Kidney capillary endothelial cell (primary cell): ENCODE measurements at regions not wholly inside any gene's neighbourhood (a gene's known extent, or its start where the extent isn't known, plus 50 kb on each side); places are given as distances from the start of the nearest gene placed in this dataset.

Experiments used
- DNase-seq: peaks from one replicate; pipeline ENCODE4 v3.0.0-alpha.2; 2018; ENCODE audit warnings: low spot score

DNA sequence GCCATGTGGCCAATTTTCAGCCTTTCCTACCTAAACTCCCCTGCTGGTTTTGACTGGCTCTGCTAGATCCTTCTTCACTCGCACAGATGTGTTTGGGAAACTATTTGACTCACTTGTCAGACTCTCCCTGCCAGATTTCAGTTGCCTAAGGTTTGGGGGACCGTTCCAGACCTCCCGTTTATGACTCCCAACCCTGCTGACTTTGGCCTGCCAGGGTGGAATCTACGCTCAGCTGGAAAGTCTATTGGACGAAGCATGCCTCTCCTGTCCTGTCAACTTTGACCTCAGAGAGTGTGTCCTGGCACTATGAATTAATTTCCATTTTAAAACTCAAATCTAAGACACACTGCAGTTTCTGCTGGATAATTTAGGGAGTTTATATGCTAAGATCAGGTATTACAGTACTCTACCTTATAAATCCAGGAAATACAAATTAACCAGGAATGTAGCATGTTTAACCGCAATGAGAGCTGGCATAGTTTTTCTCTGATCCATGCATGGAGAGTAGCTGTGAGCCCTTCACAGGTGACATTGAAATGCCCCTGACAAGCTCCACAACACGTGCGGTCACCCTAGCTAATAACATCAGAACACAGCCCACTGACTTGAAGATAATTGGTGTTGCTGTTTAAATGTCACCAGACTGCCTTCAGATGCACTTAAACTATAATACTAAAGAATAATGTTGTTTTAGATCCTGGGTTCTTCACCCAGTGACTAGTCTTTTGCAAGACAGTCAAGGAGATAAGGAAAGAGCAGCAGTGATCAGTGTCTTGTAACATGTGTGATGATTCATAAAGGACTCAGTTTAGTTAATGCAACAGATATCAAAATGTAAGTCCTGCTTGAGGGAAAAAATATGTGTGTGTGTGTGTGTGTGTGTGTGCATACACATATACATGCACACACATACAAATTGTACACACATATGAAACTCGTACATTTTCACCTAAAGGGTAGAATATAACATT, 223.0 kb upstream of the MCTP2 start:
- no peak for DNase-seq

- no peak for DNase-seq
Measured at GRCh38 chr15:94004697-94005096, 226.7 kb upstream of the MCTP2 start.

GRCh38 chr15:94002041-94002440, 229.3 kb upstream of the MCTP2 start:
- no peak for DNase-seq

- no peak for DNase-seq
Measured at GRCh38 chr15:94001255-94001801, 230.0 kb upstream of the MCTP2 start.

- no peak for DNase-seq
Measured at GRCh38 chr15:94000606-94001005, 230.8 kb upstream of the MCTP2 start.

DNA sequence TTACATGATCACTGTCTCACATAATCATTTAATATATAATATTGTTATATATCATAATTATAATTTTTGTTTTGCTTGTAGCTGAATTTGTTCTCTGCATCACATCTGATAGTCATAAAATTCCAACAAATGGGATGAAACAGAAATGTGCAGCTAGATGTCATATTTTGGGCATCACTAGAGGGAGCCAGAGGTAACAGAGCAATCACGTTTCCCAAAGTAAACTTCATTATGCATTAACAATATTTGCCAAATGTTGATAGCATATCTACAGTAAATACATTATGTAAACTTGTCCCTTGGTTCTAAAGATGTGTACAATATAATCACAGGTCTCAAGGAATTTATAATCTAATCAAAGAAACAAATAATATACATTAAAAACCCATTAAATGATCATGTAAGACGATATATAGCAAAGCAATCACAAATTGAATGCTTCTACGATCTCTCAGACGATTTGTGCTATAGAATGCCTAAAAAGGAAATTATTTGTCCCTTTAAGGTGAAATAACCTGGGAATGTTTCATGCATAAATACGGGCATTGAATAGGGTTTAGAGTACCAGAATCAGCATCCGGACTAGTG, 234.2 kb upstream of the MCTP2 start:
- DNase-seq: peak; percentile 35

- no peak for DNase-seq
Measured at GRCh38 chr15:93989440-93989998, 241.8 kb upstream of the MCTP2 start.

- DNase-seq: no peak
Measured at GRCh38 chr15:93987068-93987467, 244.3 kb upstream of the MCTP2 start.

GRCh38 chr15:93986400-93986984, 244.9 kb upstream of the MCTP2 start:
- no peak for DNase-seq

DNA sequence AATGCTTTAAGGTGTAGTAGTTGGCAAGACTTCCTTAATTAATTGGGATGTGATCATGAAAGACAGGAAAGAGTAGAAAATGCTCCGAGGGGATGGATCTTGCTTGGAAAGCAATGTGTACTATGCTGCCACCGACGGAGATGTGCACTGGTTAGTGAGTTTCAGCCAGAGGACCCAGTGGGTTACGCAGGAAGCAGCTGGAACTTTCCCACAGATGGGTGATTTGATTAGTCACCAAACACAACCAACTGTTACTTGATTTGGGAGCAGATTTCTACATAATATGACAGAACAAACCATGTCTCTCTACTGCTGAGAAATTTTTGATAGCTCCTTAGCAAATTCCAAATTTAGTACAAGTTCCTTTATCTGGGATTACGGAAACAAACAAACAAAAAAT, 245.4 kb upstream of the MCTP2 start:
- no peak for DNase-seq

DNA sequence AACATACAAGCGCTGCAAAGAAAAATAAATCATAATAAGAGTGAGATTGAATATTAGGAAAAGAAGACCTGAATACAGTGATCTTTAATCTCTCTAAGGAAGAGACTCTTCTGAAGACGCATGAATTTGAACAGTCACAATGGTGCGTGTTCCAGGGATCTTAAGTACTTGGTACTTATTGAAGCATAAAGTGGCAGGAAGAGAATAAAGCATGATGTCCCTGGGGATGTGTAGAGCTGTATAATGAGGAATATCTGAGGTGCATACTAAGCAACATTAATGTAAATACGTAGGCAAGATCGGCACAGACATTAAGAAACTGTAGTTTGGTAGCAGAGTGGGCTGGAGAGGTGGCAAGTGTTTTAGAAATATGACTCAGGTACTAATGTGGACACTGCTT, 246.2 kb upstream of the MCTP2 start:
- no peak for DNase-seq

DNA sequence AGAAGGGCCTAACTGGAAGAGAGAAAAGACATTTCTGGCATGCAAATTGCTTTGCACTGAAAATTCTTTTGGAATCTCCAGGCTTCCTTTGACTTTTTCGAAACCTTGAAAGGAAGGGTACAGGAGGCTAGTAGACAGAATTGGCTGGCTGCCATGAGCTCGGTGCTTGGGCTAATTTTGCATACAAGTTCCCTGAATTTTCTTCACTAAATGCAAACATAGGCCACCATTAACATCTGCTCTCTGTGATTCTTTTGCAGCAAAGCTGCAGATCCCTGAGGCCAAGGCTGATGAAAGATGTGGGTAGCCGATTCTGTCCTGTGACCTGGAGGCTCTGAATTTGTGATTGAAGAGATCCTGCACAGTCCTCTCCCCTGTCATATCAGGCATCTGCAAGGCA, 247.8 kb upstream of the MCTP2 start:
- no peak for DNase-seq

DNA sequence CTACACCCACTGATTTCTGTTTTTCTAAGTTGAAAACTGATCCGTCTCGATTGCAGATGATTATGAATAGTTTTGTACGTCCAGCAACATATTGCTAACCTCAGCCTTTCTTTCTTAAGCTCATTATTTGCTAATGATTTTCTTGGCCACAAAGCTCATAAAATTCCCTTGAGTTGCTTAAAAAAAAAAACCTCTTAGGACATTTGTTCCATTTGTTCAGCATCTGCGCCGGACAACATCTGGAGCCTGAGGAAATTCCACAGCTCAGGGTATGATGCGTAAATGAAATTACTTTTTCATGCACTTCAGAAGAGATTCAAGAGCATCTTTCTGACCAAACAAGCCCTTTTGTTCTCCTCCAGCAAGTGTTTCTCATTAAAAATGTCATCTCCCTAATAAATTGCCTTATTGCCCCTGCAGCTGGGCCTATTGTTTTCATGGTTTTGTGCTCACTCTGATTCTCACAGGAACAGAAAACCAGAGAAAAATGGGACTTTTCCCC, 249.1 kb upstream of the MCTP2 start:
- no peak for DNase-seq

DNA sequence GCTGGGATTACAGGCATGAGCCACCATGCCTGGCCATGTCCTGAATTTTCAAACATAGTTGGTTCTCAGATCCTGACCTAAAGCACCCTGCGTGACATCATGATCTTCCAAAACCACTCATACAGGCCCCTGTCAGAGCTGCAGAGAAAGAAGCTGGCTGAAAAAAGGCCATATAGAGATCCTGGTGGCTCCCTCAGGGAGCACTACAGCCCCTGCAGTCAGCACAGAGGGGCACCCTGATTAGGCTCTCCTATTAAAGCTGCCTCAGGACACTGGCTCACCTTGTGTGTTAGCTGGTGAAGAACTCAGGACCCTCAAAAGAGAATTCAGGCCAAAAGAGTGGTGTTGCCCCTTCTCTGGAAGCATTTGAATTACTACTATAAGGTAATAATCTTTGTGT, 249.7 kb upstream of the MCTP2 start:
- DNase-seq: no peak

DNA sequence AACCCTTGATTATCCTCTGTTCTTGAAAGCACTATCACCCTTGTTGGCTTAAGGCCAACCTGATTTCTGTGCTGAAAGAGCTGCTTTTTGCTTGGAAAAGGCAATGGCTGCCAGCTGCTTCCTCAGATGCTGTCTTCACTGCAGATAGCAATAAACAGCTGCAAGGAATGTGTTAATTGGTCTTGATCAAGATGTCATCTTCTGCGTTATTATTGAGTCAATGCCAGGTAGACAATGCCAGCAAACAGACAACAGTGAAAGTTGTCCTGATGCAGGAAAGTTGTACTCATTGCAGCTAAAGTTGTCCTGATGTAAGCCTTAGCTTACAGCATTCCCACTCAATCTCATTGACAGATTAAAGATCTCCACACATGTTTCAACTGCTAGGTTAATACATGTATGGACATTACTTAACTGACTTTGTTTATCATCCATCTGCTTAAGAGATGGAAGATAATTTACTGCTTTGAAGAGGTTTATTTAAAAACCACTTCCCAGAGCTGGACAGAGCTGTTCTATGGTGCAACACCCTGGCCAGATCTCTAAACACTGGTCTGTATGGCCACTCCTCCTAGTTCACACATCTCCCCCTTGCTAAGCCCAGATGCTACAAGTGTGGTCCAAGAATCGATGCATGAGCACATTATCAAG, 251.0 kb upstream of the MCTP2 start:
- DNase-seq: no peak

DNA sequence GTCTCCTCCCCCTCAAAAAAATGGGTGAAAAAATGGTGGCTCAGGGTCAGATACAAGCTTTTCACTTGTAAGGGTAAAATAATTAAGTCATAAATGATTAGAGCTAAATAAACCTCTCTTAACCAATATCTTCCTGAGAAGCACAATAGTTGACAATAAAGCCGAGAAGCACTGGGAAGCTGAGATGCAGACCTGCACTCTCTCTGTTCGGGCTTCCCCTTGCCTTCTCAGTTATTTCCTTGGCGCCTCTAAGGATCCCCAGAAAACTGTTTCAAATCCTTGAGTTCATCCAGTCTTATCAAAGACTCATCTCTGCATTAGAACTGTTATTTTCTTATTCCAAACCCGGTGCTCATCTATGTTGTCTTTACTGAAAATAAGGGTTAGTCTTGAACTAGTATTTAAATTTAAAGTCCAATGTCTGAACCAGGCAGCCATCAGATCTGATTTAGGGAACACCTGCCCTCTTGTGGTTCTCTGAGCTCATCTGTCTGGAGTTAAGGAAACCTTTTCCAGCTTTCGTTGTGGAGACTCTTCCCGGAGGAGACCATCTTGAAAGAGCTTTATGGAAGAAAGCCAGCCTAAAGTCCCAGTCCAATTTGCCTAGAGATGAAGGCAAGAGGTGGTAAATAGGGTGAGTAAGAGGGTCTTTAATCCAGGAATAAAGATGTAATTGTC, 256.4 kb upstream of the MCTP2 start:
- DNase-seq: peak; percentile 19

DNA sequence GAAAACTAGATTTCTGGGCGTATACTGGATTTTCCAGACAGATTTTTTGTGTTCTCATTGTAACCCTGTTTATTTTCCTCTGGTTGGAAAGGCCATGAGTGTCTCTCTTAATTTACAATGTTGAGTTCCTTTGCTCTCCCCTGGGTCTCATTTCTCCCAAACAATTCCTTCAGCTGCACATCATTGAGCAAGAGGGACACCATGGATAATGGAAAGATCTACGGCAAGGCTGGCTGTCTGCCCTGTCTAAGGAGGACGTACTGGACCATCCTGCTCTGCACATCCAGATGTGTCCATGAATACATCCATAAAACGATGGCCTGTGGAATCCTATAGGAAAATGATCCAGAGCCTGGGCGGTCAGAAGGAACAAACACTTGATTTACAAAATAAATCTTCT, 258.1 kb upstream of the MCTP2 start:
- no peak for DNase-seq

- no peak for DNase-seq
Measured at GRCh38 chr15:93968773-93969172, 262.6 kb upstream of the MCTP2 start.

- no peak for DNase-seq
Measured at GRCh38 chr15:93965304-93965908, 266.0 kb upstream of the MCTP2 start.

GRCh38 chr15:93954985-93955571, 276.3 kb upstream of the MCTP2 start:
- DNase-seq: no peak
